Prostate gland (tissue), 2 donors: ENCODE measurements at regions not wholly inside any gene's neighbourhood (a gene's known extent, or its start where the extent isn't known, plus 50 kb on each side); places are given as distances from the start of the nearest gene placed in this dataset.

ENCODE experiments used
- DNase-seq: peaks from one replicate; pipeline ENCODE4 v3.0.0-alpha.2; 2019; ENCODE audit warnings: low spot score
- H3K27ac ChIP-seq, 2 donors: fragments of 200-600 bp; sonication (generic); 2 replicates each; pipeline ENCODE4 v1.5.1; 2017 to 2019
- H3K27me3 ChIP-seq: fragments of 200-600 bp; sonication (generic); replicated peaks from 2 replicates; pipeline ENCODE4 v1.5.1; 2019; ENCODE audit not compliant: insufficient read depth
- H3K36me3 ChIP-seq, 2 donors: fragments of 200-600 bp; sonication (generic); 1 replicate in 1 of 2; 2 replicates in 1 of 2; pipeline versions ENCODE4 v1.5.1 to v1.8.1; 2017 to 2019
- H3K4me1 ChIP-seq: fragments of 200-600 bp; sonication (generic); replicated peaks from 2 replicates; pipeline ENCODE4 v1.5.1; 2019
- H3K4me3 ChIP-seq, 2 donors: fragments of 200-600 bp; sonication (generic); 2 replicates each; pipeline ENCODE4 v1.5.1; 2017 to 2019
- H3K9me3 ChIP-seq: fragments of 200-600 bp; sonication (generic); 2 replicates; pipeline ENCODE4 v1.5.1; 2017
- CTCF ChIP-seq, 4 experiments: fragments of 200-600 bp in 2 of 4; fragments of 450-650 bp in 2 of 4; sonication (generic) in 2 of 4; IDR thresholded peaks; 1 replicate in 3 of 4; 2 replicates in 1 of 4; pipeline ENCODE4 v1.5.1; 2016 to 2019; ENCODE audit warnings: antibody characterized with exemption in 4 of 4, mild to moderate bottlenecking in 2 of 4, moderate library complexity in 2 of 4
- POLR2A ChIP-seq: fragments of 450-650 bp; IDR thresholded peaks from one replicate; pipeline ENCODE4 v1.6.1; 2016; ENCODE audit warnings: antibody characterized with exemption, mild to moderate bottlenecking
- POLR2AphosphoS5 ChIP-seq: sonication (generic); formaldehyde crosslinking; IDR thresholded peaks from one replicate; pipeline ENCODE4 v1.6.1; 2017; ENCODE audit warnings: antibody characterized with exemption
- WGBS: methylation state at CpG from one replicate; pipeline ENCODE4 v1.1.5; 2018; 5-methylcytosine and 5-hydroxymethylcytosine counted together
- intact Hi-C: fragments of 100-400 bp; cut with DNase I; formaldehyde crosslinking; loops from one replicate; pipeline ENCODE4 v1.14.2; 2022

- TF ChIP-seq POLR2AphosphoS5: no peak
- no peak for TF ChIP-seq POLR2A
- TF ChIP-seq CTCF (IDR thresholded peaks at IDR 0.05): no peak
- H3K9me3 ChIP-seq: no peaks in the 10 kb centered on the region
- intact Hi-C loops: no loop called here
- H3K4me1 ChIP-seq: no peaks in the 10 kb centered on the region
- no peak overlapping the region for H3K4me3 ChIP-seq
- H3K27ac ChIP-seq: no peak overlapping the region
- 93% methylated on average over 2 of the region's 2 CpGs for WGBS
- no peak for DNase-seq
- no peaks in the 10 kb centered on the region for H3K27me3 ChIP-seq
- H3K36me3 ChIP-seq: no peaks in the 10 kb centered on the region
Observed at GRCh38 chr1:59027177-59027576, 243.3 kb upstream of the JUN start.

- WGBS: 98% methylated on average over 3 of the region's 3 CpGs
Observed at GRCh38 chr1:59028048-59028447, 244.2 kb upstream of the JUN start.

GRCh38 chr1:59029411-59030167 lies 245.7 kb upstream of the JUN start:
- Histone ChIP-seq H3K27me3 (no peaks in the 10 kb centered on the region), H3K4me1 (no peaks in the 10 kb centered on the region), H3K27ac (no peak overlapping the region), H3K36me3 (no peaks in the 10 kb centered on the region), H3K9me3 (no peaks in the 10 kb centered on the region), H3K4me3 (no peak overlapping the region)
- 55% methylated on average over 5 of the region's 5 CpGs for WGBS
- intact Hi-C loops: no loop called here
- TF ChIP-seq CTCF (IDR thresholded peaks at IDR 0.05) (no peak), POLR2A (no peak)
- no peak for DNase-seq

More at GRCh38 chr1:59028048-59028447, 244.2 kb upstream of the JUN start:
- Histone ChIP-seq H3K4me3 (no peak overlapping the region), H3K9me3 (no peaks in the 10 kb centered on the region), H3K27me3 (no peaks in the 10 kb centered on the region), H3K4me1 (no peaks in the 10 kb centered on the region), H3K36me3 (no peaks in the 10 kb centered on the region), H3K27ac (no peak overlapping the region)
- no peak for DNase-seq
- intact Hi-C loops: no loop called here
- TF ChIP-seq POLR2A: no peak
- TF ChIP-seq CTCF (IDR thresholded peaks at IDR 0.05): no peak
- TF ChIP-seq POLR2AphosphoS5: no peak

GRCh38 chr1:59032228-59032627 lies 248.4 kb upstream of the JUN start:
- WGBS: 96% methylated on average over 2 of the region's 2 CpGs
- Histone ChIP-seq H3K4me1 (no peaks in the 10 kb centered on the region), H3K27me3 (no peaks in the 10 kb centered on the region), H3K36me3 (no peaks in the 10 kb centered on the region), H3K27ac (no peak overlapping the region), H3K4me3 (no peak overlapping the region), H3K9me3 (no peaks in the 10 kb centered on the region)
- no peak for DNase-seq
- no peak for TF ChIP-seq CTCF (IDR thresholded peaks at IDR 0.05)
- TF ChIP-seq POLR2AphosphoS5: no peak
- TF ChIP-seq POLR2A: no peak
- intact Hi-C loops: no loop called here

GRCh38 chr1:59033761-59034160 lies 249.9 kb upstream of the JUN start:
- no peak for DNase-seq
- no peak overlapping the region for H3K27ac ChIP-seq
- WGBS: 99% methylated on average over 4 of the region's 4 CpGs
- TF ChIP-seq POLR2AphosphoS5: no peak
- TF ChIP-seq CTCF (IDR thresholded peaks at IDR 0.05): no peak
- no peaks in the 10 kb centered on the region for H3K9me3 ChIP-seq
- no peak overlapping the region for H3K4me3 ChIP-seq
- no peaks in the 10 kb centered on the region for H3K4me1 ChIP-seq
- no peaks in the 10 kb centered on the region for H3K36me3 ChIP-seq
- intact Hi-C loops: no loop called here
- no peaks in the 10 kb centered on the region for H3K27me3 ChIP-seq
